Trophoblast cell (in vitro differentiated cells and primary cell): ENCODE measurements at regions not wholly inside any gene's neighbourhood (a gene's known extent, or its start where the extent isn't known, plus 50 kb on each side); places are given as distances from the start of the nearest gene placed in this dataset.

Source experiments
- DNase-seq, 2 donors: peaks; one replicate each; pipeline ENCODE4 v3.0.0-alpha.2; 2016
- H2AFZ ChIP-seq: 2 replicates; pipeline ENCODE4 v1.6.1; 2013; ENCODE audit warnings: low read length, moderate library complexity, mild to moderate bottlenecking; ENCODE audit not compliant: insufficient read depth, poor library complexity
- H2AK5ac ChIP-seq: 2 replicates; pipeline ENCODE4 v1.6.1; 2013; ENCODE audit warnings: mild to moderate bottlenecking, low read length
- H2BK120ac ChIP-seq: 2 replicates; pipeline ENCODE4 v1.6.1; 2013; ENCODE audit warnings: low read length, mild to moderate bottlenecking, moderate library complexity; ENCODE audit not compliant: insufficient read depth, poor library complexity
- H2BK12ac ChIP-seq: 2 replicates; pipeline ENCODE4 v1.6.1; 2013; ENCODE audit warnings: mild to moderate bottlenecking, low read length, moderate library complexity
- H2BK5ac ChIP-seq: 2 replicates; pipeline ENCODE4 v1.6.1; 2013; ENCODE audit warnings: low read length, low read depth, moderate library complexity, mild to moderate bottlenecking; ENCODE audit not compliant: poor library complexity
- H3K14ac ChIP-seq: 2 replicates; pipeline ENCODE4 v1.6.1; 2013; ENCODE audit warnings: mild to moderate bottlenecking, low read length
- H3K18ac ChIP-seq: 2 replicates; pipeline ENCODE4 v1.6.1; 2013; ENCODE audit warnings: mild to moderate bottlenecking, low read length
- H3K23ac ChIP-seq: 2 replicates; pipeline ENCODE4 v1.6.1; 2013; ENCODE audit warnings: low read length
- H3K27ac ChIP-seq: 2 replicates; pipeline ENCODE4 v1.5.1; 2013; ENCODE audit warnings: low read depth, mild to moderate bottlenecking, inconsistent platforms, low read length, moderate library complexity
- H3K27me3 ChIP-seq: 2 replicates; pipeline ENCODE4 v1.6.1; 2013; ENCODE audit warnings: inconsistent platforms, mild to moderate bottlenecking, low read length, moderate library complexity; ENCODE audit not compliant: insufficient read depth
- H3K36me3 ChIP-seq, 2 experiments: 1 replicate in 1 of 2; 2 replicates in 1 of 2; pipeline ENCODE4 v1.6.1; 2013; ENCODE audit warnings: low read length in 2 of 2, mild to moderate bottlenecking in 2 of 2, moderate library complexity in 1 of 2; ENCODE audit not compliant: insufficient read depth in 2 of 2, control insufficient read depth in 1 of 2
- H3K4ac ChIP-seq: 2 replicates; pipeline ENCODE4 v1.6.1; 2013; ENCODE audit warnings: low read depth, mild to moderate bottlenecking, low read length, moderate library complexity
- H3K4me1 ChIP-seq, 2 experiments: 1 replicate in 1 of 2; 2 replicates in 1 of 2; pipeline ENCODE4 v1.6.1; 2013; ENCODE audit warnings: low read length in 2 of 2, mild to moderate bottlenecking in 2 of 2, moderate library complexity in 1 of 2; ENCODE audit not compliant: insufficient read depth in 2 of 2, control insufficient read depth in 1 of 2
- H3K4me2 ChIP-seq: 2 replicates; pipeline ENCODE4 v1.6.1; 2013; ENCODE audit warnings: inconsistent platforms, mild to moderate bottlenecking, low read length, moderate library complexity
- H3K4me3 ChIP-seq: 2 replicates; pipeline ENCODE4 v1.5.1; 2013; ENCODE audit warnings: mild to moderate bottlenecking, low read depth, low read length, inconsistent platforms
- H3K79me1 ChIP-seq: one replicate; pipeline ENCODE4 v1.6.1; 2013; ENCODE audit warnings: low read length
- H3K79me2 ChIP-seq: 2 replicates; pipeline ENCODE4 v1.6.1; 2013; ENCODE audit warnings: low read length, mild to moderate bottlenecking; ENCODE audit not compliant: control insufficient read depth, insufficient read depth, poor library complexity
- H3K9ac ChIP-seq: 2 replicates; pipeline ENCODE4 v1.6.1; 2013; ENCODE audit warnings: mild to moderate bottlenecking, low read length
- H3K9me3 ChIP-seq: 2 replicates; pipeline ENCODE4 v1.6.1; 2013; ENCODE audit warnings: low read depth, mild to moderate bottlenecking, control low read depth, inconsistent platforms, low read length; ENCODE audit not compliant: insufficient read depth
- H4K12ac ChIP-seq: 2 replicates; pipeline ENCODE4 v1.6.1; 2013; ENCODE audit warnings: low read depth, mild to moderate bottlenecking, low read length, moderate library complexity
- H4K8ac ChIP-seq: 2 replicates; pipeline ENCODE4 v1.6.1; 2013; ENCODE audit warnings: low read depth, mild to moderate bottlenecking, low read length, moderate library complexity
- H4K91ac ChIP-seq: one replicate; pipeline ENCODE4 v1.6.1; 2013; ENCODE audit warnings: low read depth, mild to moderate bottlenecking, low read length, moderate library complexity
- WGBS: extraction: QIAGEN DNeasy Blood & Tissue Kit; methylation state at CpG from one replicate; pipeline ENCODE4 v1.1.7; 2013; ENCODE audit warnings: missing lambda C conversion rate; ENCODE audit not compliant: insufficient read length, insufficient coverage; ENCODE audit errors: extremely low coverage; 5-methylcytosine and 5-hydroxymethylcytosine counted together

DNA sequence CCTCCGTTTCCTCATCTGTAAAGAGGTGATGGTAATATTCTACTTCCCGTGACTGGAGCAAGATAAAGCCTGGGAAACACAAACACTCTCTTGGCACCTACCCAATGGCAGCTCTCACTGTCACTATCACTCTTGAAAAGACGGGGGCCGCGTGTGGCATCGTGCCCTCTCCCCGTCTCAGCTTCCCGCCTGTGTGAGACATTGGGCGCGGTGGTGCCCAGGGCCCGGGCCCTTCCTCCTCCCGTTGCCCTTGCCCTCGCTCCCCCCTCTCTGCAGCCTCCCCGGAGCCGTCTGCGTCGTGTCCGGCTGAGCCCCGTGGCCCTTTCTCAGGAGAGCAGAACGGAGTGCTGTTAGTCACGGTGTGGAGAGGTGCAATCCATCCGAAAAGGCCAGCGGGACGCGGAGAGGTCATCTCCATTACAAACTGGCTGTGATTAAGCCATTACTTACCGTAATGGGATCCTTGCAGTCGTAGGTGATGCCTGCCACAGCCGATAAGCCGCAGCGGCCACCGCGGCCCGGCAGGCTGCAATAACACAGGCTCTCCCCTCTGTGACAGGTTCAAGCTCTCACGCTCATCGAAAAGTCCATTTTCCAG is 156.4 kb upstream of the ZC3H12A start:
- no peak overlapping the region for H3K23ac ChIP-seq
- H3K4me1 ChIP-seq = no peaks in the 10 kb centered on the region
- H3K79me2 ChIP-seq = no peaks in the 10 kb centered on the region
- H2BK12ac ChIP-seq = no peak overlapping the region
- no peaks in the 10 kb centered on the region for H3K79me1 ChIP-seq
- H3K4me3 ChIP-seq = peak overlapping the region; percentile 26
- H3K27ac ChIP-seq = no peak overlapping the region
- H3K9ac ChIP-seq = no peak overlapping the region
- no peak overlapping the region for H2BK120ac ChIP-seq
- WGBS = no CpG with 5 or more reads among the region's 35 CpGs
- H3K9me3 ChIP-seq = peaks cover 8% of the 10 kb centered on the region
- H3K18ac ChIP-seq = no peak overlapping the region
- no peak overlapping the region for H3K4me2 ChIP-seq
- no peak for DNase-seq
- no peak overlapping the region for H3K4ac ChIP-seq
- H3K14ac ChIP-seq = no peak overlapping the region
- H4K91ac ChIP-seq = no peak overlapping the region
- H2AK5ac ChIP-seq = no peak overlapping the region
- H4K8ac ChIP-seq = no peak overlapping the region
- peaks cover 10% of the 10 kb centered on the region for H3K27me3 ChIP-seq
- no peaks in the 10 kb centered on the region for H3K36me3 ChIP-seq
- no peak overlapping the region for H2AFZ ChIP-seq
- H2BK5ac ChIP-seq = no peak overlapping the region
- no peak overlapping the region for H4K12ac ChIP-seq

DNA sequence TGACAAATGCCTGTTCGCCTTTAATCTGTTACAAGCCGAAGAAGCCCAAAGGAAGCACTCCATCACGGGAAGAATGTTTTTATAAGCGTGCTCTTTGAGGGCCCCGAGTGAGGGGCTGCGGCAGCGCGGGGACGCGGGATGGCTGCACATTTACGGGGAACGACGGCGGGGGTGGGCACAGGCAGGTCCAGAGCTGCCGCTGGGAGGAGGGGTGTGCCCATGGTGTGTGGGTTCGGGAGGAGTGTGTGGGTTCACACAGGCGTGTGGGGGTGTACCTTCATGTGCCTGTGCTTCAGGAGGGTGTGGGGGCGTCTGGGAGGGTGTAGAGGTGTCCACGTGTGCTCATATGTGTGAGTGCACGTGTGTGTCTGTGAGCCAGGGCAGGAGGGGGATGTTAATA is 155.9 kb upstream of the ZC3H12A start:
- H2BK5ac ChIP-seq = no peak overlapping the region
- no peaks in the 10 kb centered on the region for H3K4me1 ChIP-seq
- H3K36me3 ChIP-seq = no peaks in the 10 kb centered on the region

DNA sequence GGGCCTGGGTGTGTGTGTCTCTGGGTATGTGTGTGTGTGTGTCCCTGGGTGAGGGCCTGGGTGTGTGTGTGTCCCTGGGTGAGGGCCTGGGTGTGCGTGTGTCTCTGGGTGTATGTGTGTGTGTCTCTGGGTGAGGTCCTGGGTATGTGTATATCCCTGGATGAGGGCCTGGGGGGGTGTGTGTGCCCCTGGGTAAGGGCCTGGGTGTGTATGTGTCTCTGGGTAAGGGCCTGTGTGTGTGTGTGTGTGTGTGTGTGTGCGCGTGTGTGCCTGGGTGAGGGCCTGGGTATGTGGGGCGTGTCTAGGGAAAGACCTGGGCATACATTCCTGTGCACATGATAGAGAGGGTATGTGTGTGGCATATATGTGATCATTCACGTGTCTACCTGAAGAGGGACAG is 155.1 kb upstream of the ZC3H12A start:
- Histone ChIP-seq H2AFZ (no peak overlapping the region), H3K4me2 (no peak overlapping the region), H3K79me2 (no peaks in the 10 kb centered on the region), H3K27me3 (peaks cover 10% of the 10 kb centered on the region), H3K36me3 (no peaks in the 10 kb centered on the region), H3K9me3 (peaks cover 8% of the 10 kb centered on the region), H3K79me1 (no peaks in the 10 kb centered on the region), H3K9ac (no peak overlapping the region), H2BK5ac (no peak overlapping the region), H3K27ac (no peak overlapping the region), H3K4me1 (no peaks in the 10 kb centered on the region), H4K91ac (no peak overlapping the region), H4K8ac (no peak overlapping the region), H3K4me3 (no peak overlapping the region), H2BK12ac (no peak overlapping the region), H3K18ac (no peak overlapping the region), H2AK5ac (no peak overlapping the region), H3K23ac (no peak overlapping the region), H4K12ac (no peak overlapping the region), H3K14ac (no peak overlapping the region), H3K4ac (no peak overlapping the region), H2BK120ac (no peak overlapping the region)
- WGBS = no CpG with 5 or more reads among the region's 5 CpGs
- no peak for DNase-seq

More for the DNA sequence above, 155.9 kb upstream of the ZC3H12A start:
- H2AK5ac ChIP-seq = no peak overlapping the region
- WGBS = no CpG with 5 or more reads among the region's 20 CpGs
- H3K9ac ChIP-seq = no peak overlapping the region
- no peak for DNase-seq
- peaks cover 10% of the 10 kb centered on the region for H3K27me3 ChIP-seq
- no peaks in the 10 kb centered on the region for H3K79me2 ChIP-seq
- no peak overlapping the region for H4K91ac ChIP-seq
- H2AFZ ChIP-seq = no peak overlapping the region
- peaks cover 8% of the 10 kb centered on the region for H3K9me3 ChIP-seq
- H3K4me2 ChIP-seq = no peak overlapping the region
- H3K14ac ChIP-seq = no peak overlapping the region
- no peaks in the 10 kb centered on the region for H3K79me1 ChIP-seq
- H3K4ac ChIP-seq = no peak overlapping the region
- no peak overlapping the region for H3K4me3 ChIP-seq
- H2BK12ac ChIP-seq = no peak overlapping the region
- H2BK120ac ChIP-seq = no peak overlapping the region
- H3K23ac ChIP-seq = no peak overlapping the region
- H4K12ac ChIP-seq = no peak overlapping the region
- H4K8ac ChIP-seq = no peak overlapping the region
- no peak overlapping the region for H3K18ac ChIP-seq
- H3K27ac ChIP-seq = no peak overlapping the region

DNA sequence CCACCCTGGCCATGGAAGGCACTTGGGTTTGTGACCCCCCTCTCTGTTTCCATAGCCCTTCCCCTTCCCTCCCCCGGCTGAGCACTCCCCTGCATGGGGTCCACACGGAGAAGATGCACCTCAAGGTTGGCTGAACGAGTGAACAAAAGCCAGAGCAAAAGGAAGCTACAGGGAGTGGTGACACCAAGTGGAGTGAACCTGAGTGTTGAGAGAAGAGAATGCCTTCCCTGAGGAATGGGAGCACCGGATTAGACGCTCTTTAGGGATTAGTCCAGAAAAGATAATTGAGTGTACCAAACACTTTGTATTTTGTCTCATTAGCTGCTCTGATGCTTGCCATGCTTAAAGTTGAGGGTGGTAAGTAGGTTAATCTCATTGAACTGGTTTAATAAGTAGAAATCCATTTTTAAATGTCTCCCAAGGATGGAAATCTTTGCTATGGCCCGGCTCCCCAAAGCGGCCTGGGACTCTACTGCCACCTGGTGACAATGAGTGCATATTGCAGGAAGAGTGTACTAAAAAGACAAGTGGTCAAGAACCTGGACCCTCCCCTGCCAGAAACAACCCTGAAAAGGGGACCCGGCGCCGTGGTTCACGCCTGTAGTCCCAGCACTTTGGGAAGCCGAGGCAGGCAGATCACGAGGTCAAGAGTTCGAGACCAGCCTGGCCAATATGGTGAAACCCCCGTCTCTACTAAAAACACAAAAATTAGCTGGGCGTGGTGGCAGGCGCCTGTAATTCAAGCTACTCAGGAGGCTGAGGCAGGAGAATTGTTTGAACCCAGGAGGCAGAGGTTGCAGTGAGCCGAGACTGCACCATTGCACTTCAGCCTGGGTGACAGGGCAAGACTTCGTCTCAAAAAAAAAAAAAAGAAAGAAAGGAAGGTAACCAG is 150.6 kb upstream of the ZC3H12A start:
- no CpG with 5 or more reads among the region's 19 CpGs for WGBS
- no peak overlapping the region for H3K4ac ChIP-seq

More for the DNA sequence above, 150.6 kb upstream of the ZC3H12A start:
- H3K36me3 ChIP-seq = no peaks in the 10 kb centered on the region
- H2BK12ac ChIP-seq = no peak overlapping the region
- H4K12ac ChIP-seq = no peak overlapping the region
- no peaks in the 10 kb centered on the region for H3K4me1 ChIP-seq
- H2BK120ac ChIP-seq = no peak overlapping the region
- H3K4me2 ChIP-seq = no peak overlapping the region
- no peak overlapping the region for H2BK5ac ChIP-seq
- DNase-seq = peak in 1 of 2 donors; percentile 60
- H3K23ac ChIP-seq = no peak overlapping the region
- H2AFZ ChIP-seq = no peak overlapping the region
- peaks cover 5% of the 10 kb centered on the region for H3K9me3 ChIP-seq
- no peak overlapping the region for H4K8ac ChIP-seq
- no peak overlapping the region for H3K4me3 ChIP-seq
- H3K18ac ChIP-seq = no peak overlapping the region
- H4K91ac ChIP-seq = no peak overlapping the region
- H3K27ac ChIP-seq = no peak overlapping the region
- H3K79me1 ChIP-seq = no peaks in the 10 kb centered on the region
- H3K9ac ChIP-seq = no peak overlapping the region
- H3K79me2 ChIP-seq = no peaks in the 10 kb centered on the region
- no peak overlapping the region for H2AK5ac ChIP-seq
- H3K27me3 ChIP-seq = no peaks in the 10 kb centered on the region
- no peak overlapping the region for H3K14ac ChIP-seq
